Urinary bladder (tissue), 3 donors: ENCODE measurements at regions not wholly inside any gene's neighbourhood (a gene's known extent, or its start where the extent isn't known, plus 50 kb on each side); places are given as distances from the start of the nearest gene placed in this dataset.

ENCODE experiments used
- DNase-seq: peaks from one replicate; pipeline ENCODE4 v3.0.0-alpha.2; 2015; ENCODE audit errors: extremely low spot score
- H3K27ac ChIP-seq: one replicate; pipeline ENCODE4 v1.5.1; 2013; ENCODE audit warnings: low read depth, mild to moderate bottlenecking, moderate library complexity
- H3K36me3 ChIP-seq: one replicate; pipeline ENCODE4 v1.6.1; 2013; ENCODE audit warnings: mild to moderate bottlenecking, moderate library complexity; ENCODE audit not compliant: insufficient read depth
- H3K4me1 ChIP-seq: one replicate; pipeline ENCODE4 v1.6.1; 2013; ENCODE audit warnings: mild to moderate bottlenecking, moderate library complexity; ENCODE audit not compliant: insufficient read depth
- H3K4me3 ChIP-seq: one replicate; pipeline ENCODE4 v1.5.1; 2013; ENCODE audit warnings: low read depth, low read length
- WGBS: extraction: QIAGEN DNeasy Blood & Tissue Kit; methylation state at CpG from one replicate; pipeline ENCODE4 v1.1.7; 2013; 5-methylcytosine and 5-hydroxymethylcytosine counted together
- donor health status: healthy with polysubstance abuse.
- donor health status: healthy.

DNA sequence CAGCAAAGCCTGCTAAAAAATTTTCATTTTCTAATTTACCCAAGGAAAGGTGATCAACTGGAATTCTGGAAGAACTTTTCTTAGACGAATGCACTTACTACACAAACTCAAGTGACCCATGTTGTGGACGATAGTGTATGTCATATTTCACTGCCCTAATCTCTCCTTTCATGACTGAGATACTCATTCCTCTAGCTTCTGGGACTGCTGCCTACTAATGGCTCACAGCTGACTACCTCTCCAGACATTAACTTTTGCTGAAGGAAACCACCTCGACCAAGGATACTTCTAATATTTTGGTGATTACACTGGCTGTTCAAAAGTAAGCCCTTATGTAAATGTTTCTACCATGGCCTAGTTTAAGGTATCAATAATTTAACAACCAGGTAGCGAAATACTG is 959.9 kb upstream of the GHITM start:
- 78% methylated on average over 4 of the region's 4 CpGs for WGBS
- H3K4me3 ChIP-seq: no peak overlapping the region
- no peaks in the 10 kb centered on the region for H3K36me3 ChIP-seq
- no peak for DNase-seq
- H3K27ac ChIP-seq: no peak overlapping the region
- H3K4me1 ChIP-seq: no peaks in the 10 kb centered on the region

DNA sequence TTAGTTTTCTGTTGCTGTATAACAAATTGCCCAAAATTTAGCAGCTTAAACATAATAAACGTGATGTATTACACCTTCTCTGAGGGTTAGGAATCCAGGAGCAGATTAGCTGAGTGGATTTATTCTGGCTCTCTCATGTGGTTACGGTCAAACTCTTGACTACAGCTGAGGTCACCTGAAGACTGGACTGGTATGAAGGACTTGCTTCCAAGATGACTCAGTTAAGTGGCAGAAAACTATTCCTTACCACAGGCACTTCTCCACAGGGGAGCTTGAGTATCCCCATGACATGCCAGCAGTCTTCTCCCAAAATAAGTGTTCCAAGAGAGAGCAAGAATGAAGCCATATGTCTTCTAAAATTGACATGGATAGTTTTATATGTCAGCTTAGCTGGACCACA is 957.2 kb upstream of the GHITM start:
- no peak overlapping the region for H3K4me3 ChIP-seq
- no peak overlapping the region for H3K27ac ChIP-seq
- WGBS: 84% methylated on average over 2 of the region's 2 CpGs
- H3K36me3 ChIP-seq: no peaks in the 10 kb centered on the region
- no peaks in the 10 kb centered on the region for H3K4me1 ChIP-seq
- DNase-seq: no peak

DNA sequence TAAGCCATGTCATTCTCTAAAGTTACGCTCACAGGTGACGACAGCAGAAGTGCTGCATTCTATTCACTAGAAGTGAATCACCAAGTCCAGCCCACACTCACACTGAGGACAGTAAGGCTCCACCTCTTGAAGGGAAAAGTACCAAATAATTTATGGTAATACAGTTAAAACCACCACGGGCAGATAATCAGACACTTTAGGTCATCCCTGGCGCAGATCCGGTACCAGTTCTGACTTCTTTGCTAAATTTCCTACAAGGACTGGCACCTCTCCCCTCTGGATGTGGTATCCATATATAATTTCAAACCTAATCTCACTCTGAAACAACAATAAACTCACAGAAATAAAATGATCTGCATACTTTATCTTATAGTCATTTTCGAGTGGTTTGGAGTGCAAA is 954.7 kb upstream of the GHITM start:
- Histone ChIP-seq H3K36me3 (no peaks in the 10 kb centered on the region), H3K27ac (no peak overlapping the region), H3K4me1 (no peaks in the 10 kb centered on the region), H3K4me3 (no peak overlapping the region)
- 88% methylated on average over 6 of the region's 6 CpGs for WGBS
- no peak for DNase-seq

DNA sequence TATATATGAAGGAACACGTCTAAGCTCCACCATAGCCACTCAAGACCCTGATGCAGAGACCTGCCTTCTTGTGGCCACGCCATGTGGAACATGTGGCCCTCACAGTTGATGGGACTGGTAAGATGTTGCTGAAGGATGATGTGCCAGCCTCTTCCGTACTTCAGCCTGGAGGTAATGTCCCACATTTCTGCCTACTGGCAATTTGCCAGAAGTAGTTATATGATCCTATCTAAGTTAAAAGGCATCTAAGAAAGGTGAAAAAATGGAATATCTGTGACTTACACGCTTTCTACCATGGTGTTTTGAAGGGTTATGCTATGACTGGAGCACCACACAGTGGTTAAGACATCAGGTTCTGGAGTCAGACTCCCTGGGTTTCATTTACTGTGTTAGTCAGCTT is 948.7 kb upstream of the GHITM start:
- Histone ChIP-seq H3K36me3 (no peaks in the 10 kb centered on the region), H3K4me3 (no peak overlapping the region), H3K4me1 (no peaks in the 10 kb centered on the region), H3K27ac (no peak overlapping the region)
- WGBS: 85% methylated on average over 4 of the region's 4 CpGs
- DNase-seq: no peak

DNA sequence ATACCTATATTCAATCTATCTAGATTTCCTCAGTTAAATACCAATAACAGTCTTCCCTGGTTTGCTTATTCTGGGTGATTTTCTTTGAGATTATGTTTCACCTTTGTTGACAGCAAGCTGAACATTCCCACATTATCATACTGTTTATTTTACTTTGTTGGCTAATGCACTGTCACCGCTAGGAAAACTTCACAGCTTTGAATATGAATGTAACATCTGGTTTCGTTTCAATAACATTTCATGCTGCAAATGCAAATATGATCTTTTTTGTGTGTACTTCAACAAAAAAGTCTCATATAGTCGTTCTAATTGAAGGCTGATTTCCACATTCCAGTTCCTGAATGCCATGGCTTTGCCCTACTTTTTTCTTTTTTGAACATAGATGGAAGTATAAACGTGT is 946.3 kb upstream of the GHITM start:
- Histone ChIP-seq H3K36me3 (no peaks in the 10 kb centered on the region), H3K27ac (no peak overlapping the region), H3K4me1 (no peaks in the 10 kb centered on the region), H3K4me3 (no peak overlapping the region)
- WGBS: 36% methylated on average over 4 of the region's 4 CpGs
- no peak for DNase-seq

DNA sequence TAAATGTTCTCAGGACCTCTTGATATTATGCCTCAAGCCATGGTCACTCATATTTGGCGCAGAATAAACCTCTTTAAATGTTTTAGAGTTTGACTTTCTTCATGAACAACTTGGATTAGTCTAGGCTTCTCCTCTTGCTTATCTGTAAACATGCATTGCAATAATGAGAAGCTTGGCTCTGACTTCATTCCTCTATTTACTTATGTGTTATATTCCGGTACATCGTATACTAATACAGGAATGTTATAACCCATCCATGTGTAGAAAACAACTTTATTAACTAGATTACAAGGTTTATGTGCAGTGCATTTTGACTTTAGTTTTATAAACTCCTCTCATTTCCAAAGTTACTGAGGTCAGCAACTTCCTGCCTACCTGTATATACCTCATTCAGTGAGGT is 944.3 kb upstream of the GHITM start:
- WGBS: 75% methylated on average over 3 of the region's 3 CpGs
- DNase-seq: no peak
- no peak overlapping the region for H3K4me3 ChIP-seq
- no peak overlapping the region for H3K27ac ChIP-seq
- no peaks in the 10 kb centered on the region for H3K36me3 ChIP-seq
- H3K4me1 ChIP-seq: no peaks in the 10 kb centered on the region

DNA sequence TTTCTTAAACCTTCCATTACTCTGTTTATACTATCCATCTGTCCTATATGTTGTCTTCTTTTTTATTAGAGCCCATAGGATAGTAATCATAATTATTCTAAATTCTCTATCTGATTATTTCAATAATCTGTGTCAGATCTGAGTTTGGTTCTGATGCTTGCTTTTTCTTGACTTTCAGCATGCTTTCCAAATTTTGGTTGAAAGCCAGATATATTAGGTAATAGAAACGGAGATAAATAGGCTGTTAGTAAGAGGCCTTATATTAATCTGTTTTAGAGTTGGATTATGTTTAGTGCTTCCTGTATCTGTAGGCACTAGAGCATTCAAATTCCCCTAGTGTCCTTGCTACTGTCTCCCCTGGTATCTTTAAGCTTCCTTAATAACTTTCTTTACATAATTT is 939.9 kb upstream of the GHITM start:
- 32% methylated on average over 1 of the region's 1 CpG for WGBS
- no peak for DNase-seq
- H3K4me1 ChIP-seq: no peaks in the 10 kb centered on the region
- no peaks in the 10 kb centered on the region for H3K36me3 ChIP-seq
- H3K4me3 ChIP-seq: no peak overlapping the region
- H3K27ac ChIP-seq: no peak overlapping the region

DNA sequence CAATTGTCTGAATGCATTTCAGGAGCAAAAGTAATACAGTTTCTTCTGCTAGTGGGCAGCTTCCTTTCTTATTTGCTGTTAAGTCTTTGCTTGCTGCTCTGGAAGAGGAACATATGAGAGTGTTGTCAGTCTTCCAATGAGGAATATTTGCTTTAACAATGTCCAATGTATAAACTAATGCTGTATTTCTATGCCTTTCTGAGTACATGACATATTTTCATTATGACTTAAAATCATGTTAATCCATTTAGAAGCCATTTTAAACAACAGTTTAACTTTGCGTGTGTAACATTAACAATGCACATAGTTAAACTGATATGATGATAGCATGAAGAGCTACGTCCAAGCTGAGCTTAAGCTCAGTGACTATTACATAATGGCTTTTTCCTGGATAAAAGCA is 933.4 kb upstream of the GHITM start:
- 26% methylated on average over 2 of the region's 2 CpGs for WGBS
- no peak for DNase-seq
- Histone ChIP-seq H3K36me3 (no peaks in the 10 kb centered on the region), H3K27ac (no peak overlapping the region), H3K4me3 (no peak overlapping the region), H3K4me1 (no peaks in the 10 kb centered on the region)

DNA sequence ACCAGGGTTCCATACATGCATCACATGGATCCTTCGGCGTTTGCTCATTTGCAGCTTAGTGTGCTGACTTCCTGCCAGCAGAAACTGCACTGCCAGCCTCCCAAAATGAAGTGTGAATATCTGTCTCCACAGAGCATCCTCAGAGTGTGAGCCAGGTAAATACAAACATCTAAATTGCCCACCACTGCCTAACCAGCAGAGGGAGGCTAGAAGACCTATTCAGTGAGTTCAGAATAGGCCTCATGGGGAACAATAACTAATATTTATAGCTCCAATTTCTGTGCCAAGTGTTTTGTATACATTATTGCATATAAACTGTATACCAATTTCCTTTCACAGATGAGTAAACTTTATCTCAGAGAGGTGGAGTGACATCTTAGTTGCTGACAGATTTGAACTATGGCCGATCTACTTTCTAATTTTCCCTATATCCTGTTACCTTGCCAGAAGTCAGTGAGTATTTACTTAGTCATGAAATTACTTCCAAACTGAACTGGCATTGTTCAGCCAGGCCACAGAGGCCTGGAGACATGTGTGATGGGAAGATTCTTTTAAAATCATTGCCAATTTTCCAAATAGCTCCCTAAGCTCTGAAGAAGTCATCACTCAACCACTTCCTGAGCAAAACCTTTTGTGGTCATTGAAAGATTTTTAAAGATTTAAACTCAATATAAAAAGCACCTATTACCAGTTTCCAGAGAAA is 926.5 kb upstream of the GHITM start:
- H3K4me1 ChIP-seq: no peaks in the 10 kb centered on the region
- no peaks in the 10 kb centered on the region for H3K36me3 ChIP-seq
- H3K27ac ChIP-seq: no peak overlapping the region
- WGBS: 72% methylated on average over 3 of the region's 3 CpGs
- H3K4me3 ChIP-seq: no peak overlapping the region
- DNase-seq: no peak

DNA sequence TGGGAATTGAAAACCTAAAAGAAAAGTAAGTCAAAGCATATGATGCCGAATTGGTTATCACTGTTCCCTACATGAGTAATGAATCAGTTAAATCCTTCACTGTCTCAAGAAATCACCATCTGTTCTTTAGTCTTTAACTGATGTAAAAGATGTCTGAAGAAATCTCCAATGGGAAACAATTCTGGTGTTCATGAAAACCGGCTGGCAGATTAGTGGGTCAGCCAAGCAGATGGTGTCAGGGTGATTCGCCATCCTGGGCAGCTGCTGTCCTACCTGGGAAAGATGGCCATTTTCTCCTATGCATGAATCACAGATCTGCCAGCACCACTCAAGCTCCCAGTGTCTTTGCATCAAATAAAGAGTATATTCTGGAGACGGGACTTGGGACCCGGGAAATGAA is 925.2 kb upstream of the GHITM start:
- H3K4me1 ChIP-seq: no peaks in the 10 kb centered on the region
- WGBS: 86% methylated on average over 5 of the region's 5 CpGs
- H3K4me3 ChIP-seq: no peak overlapping the region
- no peak for DNase-seq
- H3K27ac ChIP-seq: no peak overlapping the region
- no peaks in the 10 kb centered on the region for H3K36me3 ChIP-seq

DNA sequence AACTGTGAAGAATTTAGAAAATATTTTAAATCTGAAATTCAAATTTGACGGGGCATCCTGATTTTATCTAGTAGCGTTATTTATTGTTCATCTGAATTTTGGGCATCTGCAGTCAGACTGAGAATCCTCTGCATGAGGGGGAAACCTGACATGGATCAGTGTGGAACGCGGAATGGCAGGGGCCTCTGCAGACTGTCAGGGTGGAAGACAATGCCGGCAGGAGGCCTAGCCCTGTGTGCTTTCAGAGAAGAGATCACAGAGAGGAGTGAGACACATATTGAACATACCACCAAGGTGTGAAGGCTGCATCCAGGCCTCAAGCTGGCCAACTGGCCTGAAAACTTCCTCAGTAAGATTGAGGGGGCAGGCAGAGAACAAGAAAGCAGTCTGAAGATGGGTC is 921.1 kb upstream of the GHITM start:
- DNase-seq: no peak
- no peak overlapping the region for H3K4me3 ChIP-seq
- 76% methylated on average over 5 of the region's 5 CpGs for WGBS
- no peak overlapping the region for H3K27ac ChIP-seq
- no peaks in the 10 kb centered on the region for H3K36me3 ChIP-seq
- H3K4me1 ChIP-seq: no peaks in the 10 kb centered on the region

DNA sequence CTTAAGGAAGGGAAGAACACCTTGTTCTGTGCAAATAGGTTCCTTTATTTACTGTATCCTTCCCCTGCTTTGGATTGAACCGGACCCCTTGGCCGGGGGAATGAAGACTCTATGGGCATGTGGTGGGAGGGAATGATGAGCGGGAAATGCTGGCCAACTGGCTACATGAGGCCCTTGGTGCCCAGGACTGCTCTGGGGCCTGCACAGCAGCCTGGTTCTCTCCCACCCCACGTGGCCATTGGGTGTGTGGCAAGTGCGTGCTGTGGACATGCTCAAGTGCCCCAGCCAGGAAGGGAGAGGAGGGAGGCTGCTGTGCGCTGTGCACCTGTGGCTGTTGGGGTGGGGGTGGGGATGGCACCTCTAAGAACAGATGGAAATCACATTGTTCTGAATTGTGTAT is 917.0 kb upstream of the GHITM start:
- Histone ChIP-seq H3K27ac (no peak overlapping the region), H3K36me3 (no peaks in the 10 kb centered on the region), H3K4me1 (no peaks in the 10 kb centered on the region), H3K4me3 (no peak overlapping the region)
- WGBS: 91% methylated on average over 6 of the region's 6 CpGs
- no peak for DNase-seq

DNA sequence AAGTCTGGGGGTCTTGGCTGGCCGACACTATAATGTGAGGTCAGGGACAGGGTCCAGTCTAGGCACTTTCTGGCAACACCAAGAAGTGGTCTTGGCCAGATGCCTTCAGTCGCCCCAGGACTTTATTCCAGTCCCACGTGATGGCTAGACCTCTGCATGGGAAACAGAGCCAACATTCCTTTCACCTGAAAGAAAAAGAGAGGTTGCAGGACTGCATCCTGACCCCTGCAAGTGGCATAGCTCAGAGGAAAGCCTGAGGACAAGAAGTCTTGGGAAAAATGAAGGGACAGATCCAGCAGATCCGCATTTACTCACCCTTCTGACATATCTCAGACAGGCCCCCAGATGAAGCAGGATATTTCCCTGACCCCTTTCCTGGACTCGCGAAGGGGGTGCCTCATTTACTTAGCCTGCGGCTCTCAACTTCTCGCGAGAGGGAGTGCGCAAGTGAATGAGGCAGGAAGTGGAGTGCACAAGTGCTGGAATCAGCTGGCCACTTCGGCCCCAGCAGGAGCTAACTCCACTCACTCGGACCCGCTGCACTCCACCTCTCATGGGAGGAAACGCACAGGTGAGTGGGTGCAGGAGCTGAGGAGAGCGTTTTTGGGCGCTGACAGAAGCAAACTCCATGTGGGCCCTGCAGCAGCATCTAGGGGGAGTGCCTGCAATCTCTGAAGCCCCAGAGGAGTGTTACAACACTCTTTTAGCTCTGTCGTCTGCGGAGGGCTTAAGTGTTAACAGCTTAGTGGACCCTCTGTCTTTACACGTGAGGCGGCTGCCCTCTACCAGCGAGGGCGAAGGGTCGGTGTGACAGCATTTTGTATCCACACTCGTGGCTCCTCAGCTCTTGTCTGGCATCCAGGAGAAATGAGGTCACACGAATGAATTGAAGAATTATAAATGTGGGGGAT is 916.2 kb upstream of the GHITM start:
- DNase-seq: no peak
- 80% methylated on average over 25 of the region's 25 CpGs for WGBS
- no peak overlapping the region for H3K27ac ChIP-seq

DNA sequence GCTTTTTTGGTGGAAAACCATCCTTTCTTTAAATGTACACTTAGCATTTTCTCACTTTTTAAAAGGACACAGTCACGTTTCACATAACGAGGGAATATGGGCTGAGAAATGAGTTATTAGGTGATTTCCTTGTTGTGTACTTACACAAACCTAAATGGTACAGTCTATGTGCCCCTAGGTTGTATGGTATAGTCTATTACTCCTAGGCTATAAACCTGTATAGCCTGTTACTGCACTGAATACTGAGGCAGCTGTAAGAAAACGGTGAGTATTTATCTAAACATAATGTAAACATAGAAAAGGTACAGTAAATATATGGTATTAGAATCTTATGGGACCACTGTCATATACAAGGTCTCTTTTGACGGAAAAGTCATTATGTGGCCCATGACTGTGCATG is 913.5 kb upstream of the GHITM start:
- DNase-seq: no peak
- 75% methylated on average over 4 of the region's 4 CpGs for WGBS
- H3K4me3 ChIP-seq: no peak overlapping the region

More for the DNA sequence above, 916.2 kb upstream of the GHITM start:
- H3K4me1 ChIP-seq: no peaks in the 10 kb centered on the region
- no peak overlapping the region for H3K4me3 ChIP-seq
- H3K36me3 ChIP-seq: no peaks in the 10 kb centered on the region

More for the DNA sequence above, 913.5 kb upstream of the GHITM start:
- Histone ChIP-seq H3K27ac (no peak overlapping the region), H3K36me3 (no peaks in the 10 kb centered on the region), H3K4me1 (no peaks in the 10 kb centered on the region)
